Neuron (in vitro differentiated cells): ENCODE measurements at regions not wholly inside any gene's neighbourhood (a gene's known extent, or its start where the extent isn't known, plus 50 kb on each side); places are given as distances from the start of the nearest gene placed in this dataset.

ENCODE experiments used
- H2AFZ ChIP-seq: one replicate; pipeline ENCODE4 v1.6.1; 2013; ENCODE audit warnings: low read depth, mild to moderate bottlenecking, inconsistent platforms, low read length, moderate library complexity
- H3K27me3 ChIP-seq: one replicate; pipeline ENCODE4 v1.6.1; 2013; ENCODE audit warnings: low read length; ENCODE audit not compliant: insufficient read depth
- H3K36me3 ChIP-seq: one replicate; pipeline ENCODE4 v1.6.1; 2013; ENCODE audit warnings: low read length; ENCODE audit not compliant: insufficient read depth
- H3K4me1 ChIP-seq: one replicate; pipeline ENCODE4 v1.6.1; 2013; ENCODE audit warnings: low read length; ENCODE audit not compliant: insufficient read depth
- H3K4me3 ChIP-seq: 2 replicates; pipeline ENCODE4 v1.5.1; 2013; ENCODE audit warnings: mild to moderate bottlenecking, low read length, moderate library complexity
- H3K9me3 ChIP-seq: one replicate; pipeline ENCODE4 v1.6.1; 2013; ENCODE audit warnings: low read length

DNA sequence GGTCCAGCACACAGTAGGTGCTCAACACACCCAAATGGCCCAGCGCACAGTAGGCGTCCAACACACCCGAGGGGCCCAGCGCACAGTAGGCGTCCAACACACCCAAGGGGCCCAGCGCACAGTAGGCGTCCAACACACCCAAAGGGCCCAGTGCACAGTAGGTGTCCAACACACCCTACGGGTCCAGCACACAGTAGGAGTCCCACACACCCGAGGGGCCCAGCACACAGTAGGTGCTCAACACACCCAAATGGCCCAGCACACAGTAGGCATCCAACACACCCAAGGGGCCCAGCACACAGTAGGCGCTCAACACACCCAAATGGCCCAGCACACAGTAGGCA is 80.8 kb downstream of the FOXL3 start:
- no peaks in the 10 kb centered on the region for H3K36me3 ChIP-seq
- no peak overlapping the region for H2AFZ ChIP-seq
- H3K4me1 ChIP-seq, result no peaks in the 10 kb centered on the region
- no peak overlapping the region for H3K4me3 ChIP-seq
- H3K27me3 ChIP-seq, result peaks cover 22% of the 10 kb centered on the region
- no peaks in the 10 kb centered on the region for H3K9me3 ChIP-seq

- Histone ChIP-seq H3K27me3 (peaks cover 25% of the 10 kb centered on the region), H2AFZ (no peak overlapping the region), H3K36me3 (no peaks in the 10 kb centered on the region)
Observed at GRCh38 chr7:371119-371778, 81.3 kb downstream of the FOXL3 start.

DNA sequence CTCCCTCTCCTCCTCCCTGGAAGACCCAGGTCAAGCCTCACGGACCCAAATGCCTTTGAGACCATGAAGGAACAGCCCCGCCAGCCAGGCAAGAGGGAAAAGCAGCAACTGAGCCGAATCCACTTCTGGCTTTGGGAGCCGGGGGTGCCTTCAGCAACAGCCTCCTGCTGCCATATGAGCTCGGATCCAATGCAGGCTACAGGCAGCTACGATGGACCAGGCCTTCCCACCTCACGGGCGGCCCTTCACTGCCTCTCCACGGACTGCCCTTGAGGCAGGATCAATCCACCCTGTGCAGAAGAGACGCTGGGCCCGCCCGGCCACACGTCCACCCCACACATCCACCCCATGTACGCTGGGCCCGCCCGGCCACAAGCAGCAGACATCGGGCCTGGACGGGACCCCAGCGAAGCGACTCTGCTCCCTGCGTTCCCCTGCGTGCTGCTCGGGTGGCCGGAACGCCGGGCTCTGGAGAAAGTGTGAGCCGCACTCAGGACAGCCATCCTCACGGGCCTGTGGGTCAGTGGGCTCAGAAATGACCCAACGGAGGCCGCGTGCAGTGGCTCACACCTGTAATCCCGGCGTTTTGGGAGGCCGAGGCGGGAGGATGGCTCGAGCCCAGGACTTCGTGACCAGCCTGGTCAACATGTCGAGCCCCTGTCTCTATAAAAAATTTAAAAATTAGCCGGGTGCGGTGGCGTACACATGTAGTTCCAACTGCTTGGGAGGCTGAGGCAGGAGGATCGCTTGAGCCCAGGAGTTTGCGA is 82.0 kb downstream of the FOXL3 start:
- H3K4me1 ChIP-seq, result no peaks in the 10 kb centered on the region
- no peaks in the 10 kb centered on the region for H3K36me3 ChIP-seq
- H3K27me3 ChIP-seq, result peaks cover 32% of the 10 kb centered on the region
- no peak overlapping the region for H2AFZ ChIP-seq
- H3K9me3 ChIP-seq, result no peaks in the 10 kb centered on the region
- H3K4me3 ChIP-seq, result no peak overlapping the region

More at GRCh38 chr7:371119-371778, 81.3 kb downstream of the FOXL3 start:
- no peaks in the 10 kb centered on the region for H3K9me3 ChIP-seq
- H3K4me1 ChIP-seq, result no peaks in the 10 kb centered on the region
- no peak overlapping the region for H3K4me3 ChIP-seq

GRCh38 chr7:372546-372931 is 82.6 kb downstream of the FOXL3 start:
- Histone ChIP-seq H3K4me3 (no peak overlapping the region), H3K4me1 (no peaks in the 10 kb centered on the region), H2AFZ (no peak overlapping the region), H3K9me3 (no peaks in the 10 kb centered on the region), H3K36me3 (no peaks in the 10 kb centered on the region), H3K27me3 (peaks cover 35% of the 10 kb centered on the region)

- Histone ChIP-seq H2AFZ (no peak overlapping the region), H3K27me3 (peaks cover 41% of the 10 kb centered on the region), H3K4me1 (no peaks in the 10 kb centered on the region), H3K4me3 (no peak overlapping the region), H3K9me3 (no peaks in the 10 kb centered on the region), H3K36me3 (no peaks in the 10 kb centered on the region)
Observed at GRCh38 chr7:372932-373791, 83.2 kb downstream of the FOXL3 start.

GRCh38 chr7:373818-374705 is 84.1 kb downstream of the FOXL3 start:
- H3K9me3 ChIP-seq, result no peaks in the 10 kb centered on the region
- H2AFZ ChIP-seq, result no peak overlapping the region
- H3K4me3 ChIP-seq, result no peak overlapping the region
- no peaks in the 10 kb centered on the region for H3K36me3 ChIP-seq
- peaks cover 42% of the 10 kb centered on the region for H3K27me3 ChIP-seq
- H3K4me1 ChIP-seq, result no peaks in the 10 kb centered on the region

GRCh38 chr7:374706-375311 is 84.8 kb downstream of the FOXL3 start:
- peaks cover 46% of the 10 kb centered on the region for H3K27me3 ChIP-seq
- H3K36me3 ChIP-seq, result no peaks in the 10 kb centered on the region
- no peaks in the 10 kb centered on the region for H3K9me3 ChIP-seq
- no peak overlapping the region for H3K4me3 ChIP-seq
- H2AFZ ChIP-seq, result no peak overlapping the region
- H3K4me1 ChIP-seq, result no peaks in the 10 kb centered on the region

GRCh38 chr7:375321-375831 is 85.4 kb downstream of the FOXL3 start:
- Histone ChIP-seq H3K4me1 (peaks cover 3% of the 10 kb centered on the region), H3K27me3 (peaks cover 50% of the 10 kb centered on the region)

GRCh38 chr7:375901-376305 is 85.9 kb downstream of the FOXL3 start:
- peaks cover 53% of the 10 kb centered on the region for H3K27me3 ChIP-seq
- H3K4me3 ChIP-seq, result no peak overlapping the region
- H3K4me1 ChIP-seq, result peaks cover 3% of the 10 kb centered on the region

More at GRCh38 chr7:375321-375831, 85.4 kb downstream of the FOXL3 start:
- Histone ChIP-seq H2AFZ (no peak overlapping the region), H3K9me3 (no peaks in the 10 kb centered on the region), H3K36me3 (no peaks in the 10 kb centered on the region), H3K4me3 (no peak overlapping the region)

GRCh38 chr7:376306-377079 is 86.5 kb downstream of the FOXL3 start:
- Histone ChIP-seq H3K4me3 (no peak overlapping the region), H3K36me3 (no peaks in the 10 kb centered on the region), H2AFZ (no peak overlapping the region), H3K4me1 (peaks cover 3% of the 10 kb centered on the region), H3K27me3 (peaks cover 56% of the 10 kb centered on the region), H3K9me3 (no peaks in the 10 kb centered on the region)

More at GRCh38 chr7:375901-376305, 85.9 kb downstream of the FOXL3 start:
- Histone ChIP-seq H2AFZ (no peak overlapping the region), H3K9me3 (no peaks in the 10 kb centered on the region), H3K36me3 (no peaks in the 10 kb centered on the region)

DNA sequence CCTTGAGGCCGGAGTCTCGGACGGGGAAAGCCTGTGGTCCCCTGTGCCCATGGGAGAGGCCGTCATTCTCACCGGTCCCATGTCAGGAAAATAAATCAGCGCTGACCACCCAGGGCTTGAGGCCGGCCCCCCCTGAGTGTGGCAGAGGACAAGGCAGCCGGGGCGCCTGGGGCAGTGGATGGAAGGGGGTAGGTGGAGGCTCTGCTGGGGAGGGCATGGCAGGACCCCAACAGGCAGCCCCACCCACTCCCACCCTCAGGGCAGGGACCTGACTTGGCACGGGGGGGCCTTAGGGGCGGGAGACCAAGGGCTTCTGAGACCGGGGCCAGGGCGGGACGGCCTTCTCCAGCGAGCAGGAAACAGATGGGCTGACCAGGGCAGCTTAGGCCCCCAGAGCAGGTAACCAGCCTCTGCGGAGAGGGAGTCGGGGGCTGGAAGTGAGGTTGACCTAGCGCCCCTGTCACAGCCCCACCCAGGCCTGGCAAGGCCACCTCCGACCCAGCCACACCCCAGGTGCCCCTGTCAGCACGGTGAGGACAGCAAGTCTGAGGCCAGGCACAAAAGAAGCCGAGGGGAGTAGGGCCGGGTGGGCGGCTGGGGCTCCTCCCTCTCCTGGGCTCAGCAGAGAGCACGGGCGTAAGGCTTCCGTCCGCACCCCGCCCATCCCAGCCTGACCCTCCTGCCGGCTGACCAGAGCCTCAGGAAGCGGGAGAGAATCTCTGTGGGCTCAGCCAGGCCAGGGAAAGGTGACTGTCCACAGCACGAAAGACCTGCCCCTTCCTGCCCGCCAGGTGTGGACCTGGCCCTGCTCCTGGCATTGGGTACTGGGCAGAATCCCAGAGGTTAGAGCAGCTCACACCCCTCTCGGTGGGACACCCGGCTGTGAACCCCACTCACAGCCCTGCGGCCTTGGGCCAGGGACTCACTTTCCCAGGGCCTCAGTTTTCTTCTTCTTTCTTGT is 87.4 kb downstream of the FOXL3 start:
- H3K4me1 ChIP-seq, result peaks cover 3% of the 10 kb centered on the region
- peaks cover 56% of the 10 kb centered on the region for H3K27me3 ChIP-seq
- H2AFZ ChIP-seq, result no peak overlapping the region
- no peaks in the 10 kb centered on the region for H3K36me3 ChIP-seq
- no peaks in the 10 kb centered on the region for H3K9me3 ChIP-seq
- no peak overlapping the region for H3K4me3 ChIP-seq
